Activated B cell treated with CpG ODN at 0.5 μM for 24 hours (primary cell): ENCODE measurements at regions not wholly inside any gene's neighbourhood (a gene's known extent, or its start where the extent isn't known, plus 50 kb on each side); places are given as distances from the start of the nearest gene placed in this dataset.
"Not testable (repeated sequence)": the region's sequence is repeated elsewhere in the genome, so short reads cannot be mapped to it uniquely, and the experiment has no call there.

Experiments used
- ATAC-seq: fragments of 200-7000 bp; cut with Tn5 transposase; one replicate; pipeline ENCODE4 v1.10.0; 2021; ENCODE audit warnings: low read depth, mild to moderate bottlenecking, moderate library complexity
- CTCF ChIA-PET: fragments of 350-600 bp; sonication (Branson Sonifier 250); formaldehyde crosslinking; loops from one replicate; lab custom pipeline; 2021; ENCODE audit warnings: antibody characterized with exemption; lab: Charles Lee
- POLR2A ChIA-PET: fragments of 350-600 bp; sonication (Branson Sonifier 250); formaldehyde crosslinking; loops from one replicate; lab custom pipeline; 2021; ENCODE audit warnings: antibody characterized with exemption; lab: Charles Lee
- DNase-seq: peaks from one replicate; pipeline ENCODE4 v3.0.0; 2022
- H3K27ac Mint-ChIP-seq: one replicate; pipeline ENCODE4 v1.8.0; 2020; ENCODE audit warnings: mixed read lengths
- H3K27me3 Mint-ChIP-seq: one replicate; pipeline ENCODE4 v1.8.0; 2021; ENCODE audit warnings: mixed read lengths
- H3K36me3 Mint-ChIP-seq: one replicate; pipeline ENCODE4 v1.8.0; 2021; ENCODE audit warnings: low read depth, mixed read lengths
- H3K4me1 Mint-ChIP-seq: one replicate; pipeline ENCODE4 v1.8.0; 2021; ENCODE audit warnings: mixed read lengths
- H3K4me3 Mint-ChIP-seq: one replicate; pipeline ENCODE4 v1.8.0; 2020; ENCODE audit warnings: mild to moderate bottlenecking, mixed read lengths
- H3K9me3 Mint-ChIP-seq: one replicate; pipeline ENCODE4 v1.8.0; 2020; ENCODE audit warnings: mixed read lengths
- intact Hi-C: fragments of 100-400 bp; cut with micrococcal nuclease; formaldehyde crosslinking; loops from one replicate; pipeline ENCODE4 v1.15.1; 2024
- TF ChIP-seq, protein P1 (sequence below): fragments of 200-600 bp; IDR thresholded peaks from one replicate; pipeline ENCODE4 v1.8.0; 2022; ENCODE audit warnings: antibody characterized with exemption, mild to moderate bottlenecking

DNA sequence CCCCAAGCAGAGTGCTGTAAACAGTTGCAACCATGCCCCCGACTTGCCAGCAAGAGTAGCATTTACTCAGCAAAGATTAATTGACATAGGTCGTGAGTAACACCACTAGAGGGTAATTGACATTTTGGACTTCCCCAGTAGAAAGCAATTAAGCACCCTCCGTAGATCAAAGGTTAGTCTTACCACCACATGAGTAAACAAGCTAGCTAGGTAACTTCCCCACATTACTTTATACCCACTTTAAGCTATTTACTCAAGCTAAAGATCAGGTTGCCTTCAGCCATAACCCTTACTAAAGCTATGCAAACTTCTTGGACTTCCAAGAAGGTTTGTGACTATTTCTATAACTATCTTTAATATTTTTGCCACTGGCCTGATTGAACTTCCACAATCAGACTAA is 1072.7 kb downstream of the OTOL1 start:
- no peaks in the 10 kb centered on the region for H3K27me3 Mint-ChIP-seq
- ATAC-seq = no peak
- intact Hi-C loops = no loop called here
- CTCF ChIA-PET = no interaction called here
- H3K9me3 Mint-ChIP-seq = peaks cover 10% of the 10 kb centered on the region
- H3K27ac Mint-ChIP-seq = no peak overlapping the region
- H3K4me3 Mint-ChIP-seq = no peak overlapping the region
- no peak for DNase-seq
- POLR2A ChIA-PET = no interaction called here
- TF ChIP-seq, protein P1, sequence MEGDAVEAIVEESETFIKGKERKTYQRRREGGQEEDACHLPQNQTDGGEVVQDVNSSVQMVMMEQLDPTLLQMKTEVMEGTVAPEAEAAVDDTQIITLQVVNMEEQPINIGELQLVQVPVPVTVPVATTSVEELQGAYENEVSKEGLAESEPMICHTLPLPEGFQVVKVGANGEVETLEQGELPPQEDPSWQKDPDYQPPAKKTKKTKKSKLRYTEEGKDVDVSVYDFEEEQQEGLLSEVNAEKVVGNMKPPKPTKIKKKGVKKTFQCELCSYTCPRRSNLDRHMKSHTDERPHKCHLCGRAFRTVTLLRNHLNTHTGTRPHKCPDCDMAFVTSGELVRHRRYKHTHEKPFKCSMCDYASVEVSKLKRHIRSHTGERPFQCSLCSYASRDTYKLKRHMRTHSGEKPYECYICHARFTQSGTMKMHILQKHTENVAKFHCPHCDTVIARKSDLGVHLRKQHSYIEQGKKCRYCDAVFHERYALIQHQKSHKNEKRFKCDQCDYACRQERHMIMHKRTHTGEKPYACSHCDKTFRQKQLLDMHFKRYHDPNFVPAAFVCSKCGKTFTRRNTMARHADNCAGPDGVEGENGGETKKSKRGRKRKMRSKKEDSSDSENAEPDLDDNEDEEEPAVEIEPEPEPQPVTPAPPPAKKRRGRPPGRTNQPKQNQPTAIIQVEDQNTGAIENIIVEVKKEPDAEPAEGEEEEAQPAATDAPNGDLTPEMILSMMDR = no peak
- no peaks in the 10 kb centered on the region for H3K4me1 Mint-ChIP-seq
- no peaks in the 10 kb centered on the region for H3K36me3 Mint-ChIP-seq

DNA sequence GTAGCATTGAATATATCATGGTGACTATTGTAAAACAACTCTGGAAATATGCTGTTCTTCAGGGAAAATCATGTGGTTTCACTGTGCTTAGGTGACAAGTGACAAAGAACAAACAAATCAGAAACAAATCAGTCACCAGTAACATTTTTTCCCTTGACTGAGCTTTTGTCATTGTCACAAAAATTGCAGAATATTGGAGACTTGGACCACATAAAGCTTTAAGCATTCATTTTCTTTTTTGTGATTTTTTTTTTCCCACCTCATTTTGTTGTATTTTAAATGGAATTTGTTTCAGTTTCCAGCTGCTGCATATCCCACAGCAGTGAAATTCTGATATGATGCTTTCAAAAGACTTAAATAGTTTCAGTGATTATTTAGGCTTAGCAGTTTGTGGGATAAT is 1088.4 kb downstream of the OTOL1 start:
- H3K36me3 Mint-ChIP-seq = no peaks in the 10 kb centered on the region
- no peaks in the 10 kb centered on the region for H3K27me3 Mint-ChIP-seq
- CTCF ChIA-PET = no interaction called here
- TF ChIP-seq, protein P1 = no peak
- POLR2A ChIA-PET = no interaction called here
- DNase-seq (no peak), ATAC-seq (no peak)
- H3K4me1 Mint-ChIP-seq = no peaks in the 10 kb centered on the region
- H3K27ac Mint-ChIP-seq = no peak overlapping the region
- intact Hi-C loops = no loop called here
- peaks cover 2% of the 10 kb centered on the region for H3K9me3 Mint-ChIP-seq
- H3K4me3 Mint-ChIP-seq = no peak overlapping the region

DNA sequence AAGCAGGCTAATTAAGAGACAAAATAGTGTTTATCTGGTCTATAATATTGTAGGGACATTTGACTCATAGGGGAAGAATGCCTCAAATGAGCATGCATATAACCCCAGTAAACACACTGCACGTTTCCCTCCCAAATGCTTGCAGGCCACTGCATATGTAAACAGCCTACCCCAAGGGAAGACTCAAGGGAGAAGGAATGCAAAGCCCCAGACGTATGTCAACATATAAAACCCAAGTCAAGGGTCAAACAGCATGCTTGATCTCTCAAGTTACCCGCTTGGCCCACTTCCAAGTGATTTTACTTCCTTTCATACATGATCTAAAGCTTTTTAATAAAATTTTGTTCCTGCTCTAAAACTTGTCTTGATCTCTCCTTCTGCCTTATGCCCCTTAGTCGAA is 1090.0 kb downstream of the OTOL1 start:
- Mint-ChIP-seq H3K9me3 (peaks cover 2% of the 10 kb centered on the region), H3K4me3 (no peak overlapping the region), H3K27me3 (no peaks in the 10 kb centered on the region), H3K27ac (no peak overlapping the region), H3K4me1 (no peaks in the 10 kb centered on the region), H3K36me3 (no peaks in the 10 kb centered on the region)
- DNase-seq (no peak), ATAC-seq (no peak)
- intact Hi-C loops = no loop called here
- TF ChIP-seq, protein P1 = no peak
- ChIA-PET POLR2A (no interaction called here), CTCF (no interaction called here)

DNA sequence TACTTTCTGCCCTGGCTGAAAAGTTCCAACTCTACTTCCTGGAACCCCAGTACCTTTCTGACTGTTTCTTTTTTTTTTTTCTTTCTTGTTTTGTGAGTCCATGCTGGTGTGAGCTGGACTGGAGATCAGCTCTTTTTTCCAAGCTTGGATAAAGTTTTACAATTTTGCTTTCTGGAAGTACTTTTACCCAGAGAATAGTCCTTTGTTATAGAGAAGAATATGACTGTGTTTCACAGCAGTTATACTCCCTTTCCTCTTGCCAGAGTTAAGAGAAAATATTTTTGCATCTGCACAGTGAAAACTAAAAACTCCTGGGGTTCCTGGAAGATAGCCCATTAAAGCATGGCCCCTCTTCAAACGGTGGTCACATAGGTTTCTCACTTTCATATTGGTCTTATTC is 1100.6 kb downstream of the OTOL1 start:
- Mint-ChIP-seq H3K27ac (no peak overlapping the region), H3K9me3 (no peaks in the 10 kb centered on the region), H3K27me3 (no peaks in the 10 kb centered on the region), H3K4me3 (no peak overlapping the region), H3K36me3 (no peaks in the 10 kb centered on the region), H3K4me1 (no peaks in the 10 kb centered on the region)
- ATAC-seq (no peak), DNase-seq (no peak)
- ChIA-PET POLR2A (no interaction called here), CTCF (no interaction called here)
- intact Hi-C loops = no loop called here
- TF ChIP-seq, protein P1 = no peak

DNA sequence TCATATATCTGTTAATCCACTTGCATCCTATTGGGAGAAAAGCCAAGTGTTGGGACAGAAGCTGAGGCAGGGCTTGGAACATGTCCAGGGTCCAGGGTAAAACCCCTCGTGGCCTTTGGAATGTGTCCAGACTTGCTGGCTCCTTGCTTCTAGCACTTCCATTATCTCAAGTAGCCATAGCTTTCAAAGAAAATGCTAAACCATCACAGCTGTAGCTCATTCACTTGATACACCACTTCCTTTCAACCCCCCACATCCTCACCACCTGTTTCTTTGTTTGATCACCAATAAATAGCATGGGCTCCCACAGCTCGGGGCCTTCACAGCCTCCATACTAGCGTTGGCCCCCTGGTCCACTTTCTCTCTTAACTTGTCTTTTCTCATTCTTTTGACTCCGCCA is 1101.9 kb downstream of the OTOL1 start:
- H3K4me1 Mint-ChIP-seq = not testable (repeated sequence)

DNA sequence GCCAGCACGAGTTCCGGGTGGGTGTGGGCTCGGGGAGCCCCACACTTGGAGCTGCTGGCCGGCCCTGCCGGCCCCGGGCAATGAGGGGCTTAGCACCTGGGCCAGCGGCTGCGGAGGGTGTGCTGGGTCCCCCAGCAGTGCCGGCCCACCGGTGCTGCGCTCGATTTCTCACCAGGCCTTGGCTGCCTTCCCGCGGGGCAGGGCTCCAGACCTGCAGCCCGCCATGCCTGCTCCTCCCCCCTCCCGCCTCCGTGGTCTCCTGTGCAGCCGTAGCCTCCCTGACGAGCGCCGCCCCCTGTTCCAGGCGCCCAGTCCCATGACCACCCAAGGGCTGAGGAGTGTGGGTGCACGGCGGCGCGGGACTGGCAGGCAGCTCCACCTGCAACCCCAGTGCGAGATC is 1103.1 kb downstream of the OTOL1 start:
- not testable (repeated sequence) for H3K4me3 Mint-ChIP-seq, ATAC-seq, H3K9me3 Mint-ChIP-seq

More for the DNA sequence above, 1101.9 kb downstream of the OTOL1 start:
- H3K27me3 Mint-ChIP-seq, intact Hi-C loops, H3K27ac Mint-ChIP-seq, ATAC-seq, H3K4me3 Mint-ChIP-seq, POLR2A ChIA-PET, DNase-seq, CTCF ChIA-PET, H3K9me3 Mint-ChIP-seq, H3K36me3 Mint-ChIP-seq: not testable (repeated sequence)

More for the DNA sequence above, 1103.1 kb downstream of the OTOL1 start:
- H3K27ac Mint-ChIP-seq, DNase-seq, H3K27me3 Mint-ChIP-seq, CTCF ChIA-PET, H3K36me3 Mint-ChIP-seq, POLR2A ChIA-PET, H3K4me1 Mint-ChIP-seq, intact Hi-C loops: not testable (repeated sequence)
